Stimulated activated CD4-positive, alpha-beta T cell treated with anti-CD3 and anti-CD28 coated beads, Interleukin-1b, Interleukin-23, amount 100 ng/mL, for 24 hours (primary cell): ENCODE measurements at regions not wholly inside any gene's neighbourhood (a gene's known extent, or its start where the extent isn't known, plus 50 kb on each side); places are given as distances from the start of the nearest gene placed in this dataset.
"Not testable (repeated sequence)": the region's sequence is repeated elsewhere in the genome, so short reads cannot be mapped to it uniquely, and the experiment has no call there.

Source experiments
- DNase-seq, 4 experiments: peaks; one replicate each; pipeline ENCODE4 v3.0.0-alpha.2; 2020; ENCODE audit warnings: low read depth in 4 of 4, low spot score in 1 of 4

DNA sequence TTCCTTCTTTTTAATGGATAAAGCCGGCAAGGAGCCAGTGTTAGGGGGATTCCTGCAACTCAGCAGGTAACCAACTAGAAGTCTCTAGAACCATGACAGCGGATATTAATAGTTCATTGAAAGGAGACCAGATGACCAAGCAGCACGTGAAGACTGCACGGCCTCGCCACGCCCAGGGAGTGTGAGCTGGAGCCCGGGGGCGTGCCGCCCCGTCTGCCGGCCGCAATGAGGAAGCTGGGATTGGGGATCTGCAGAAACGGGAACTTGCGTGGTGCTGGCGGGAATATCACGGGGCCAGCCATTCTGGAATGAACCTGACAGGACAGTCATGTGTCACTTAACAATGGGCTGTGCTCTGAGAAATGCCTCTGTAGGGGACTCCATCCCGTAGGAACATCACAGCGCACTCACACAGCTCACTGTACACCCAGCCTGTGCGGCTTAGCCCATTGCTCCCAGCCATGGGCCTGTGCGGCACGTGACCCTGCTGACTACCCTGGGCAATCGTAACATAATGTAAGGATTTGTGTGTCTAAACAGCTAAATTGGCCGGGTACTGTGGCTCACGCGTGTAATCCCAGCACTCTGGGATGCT is 4092.8 kb upstream of the TPTE start:
- DNase-seq, result not testable (repeated sequence)

DNA sequence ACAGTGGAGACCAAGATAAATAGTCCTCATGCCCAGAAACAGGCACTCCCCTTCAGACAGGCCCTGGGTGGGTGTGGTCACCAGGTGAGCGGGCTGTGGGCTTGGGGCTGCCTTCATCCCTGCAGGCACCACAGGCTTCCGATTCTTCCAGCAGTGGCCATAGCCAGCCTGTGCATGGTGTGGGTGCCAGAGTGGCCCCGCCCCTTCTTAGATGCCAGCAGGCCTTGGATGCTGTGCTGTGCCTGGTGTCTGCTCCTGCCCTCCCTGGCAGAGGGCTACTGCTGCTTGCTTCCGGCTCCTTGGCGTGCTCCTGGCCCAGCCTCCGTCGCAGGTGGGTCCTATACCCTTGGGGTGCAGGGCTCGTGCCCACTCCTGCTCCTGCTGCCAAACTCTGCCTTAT is 4091.5 kb upstream of the TPTE start:
- DNase-seq, result not testable (repeated sequence)

DNA sequence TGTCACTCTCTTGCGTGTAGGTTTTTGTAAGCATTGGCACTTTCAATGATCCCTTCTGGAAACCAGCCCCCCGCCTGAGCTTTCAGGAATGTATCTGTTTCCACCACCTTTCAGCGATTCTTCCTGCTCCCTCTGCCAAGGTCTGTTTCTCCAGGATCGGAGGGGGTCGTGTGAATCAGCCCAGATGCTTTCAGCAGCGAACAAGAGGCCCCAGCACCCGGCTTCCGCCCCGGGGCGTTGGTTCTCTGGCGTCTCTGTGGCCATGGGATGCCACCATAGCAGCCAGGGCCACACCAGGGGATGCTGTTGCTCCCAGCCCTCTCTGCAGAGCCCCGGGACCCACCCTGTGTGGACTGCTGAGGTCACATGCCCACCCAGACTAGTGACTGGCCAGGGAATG is 4088.2 kb upstream of the TPTE start:
- DNase-seq, result not testable (repeated sequence)

DNA sequence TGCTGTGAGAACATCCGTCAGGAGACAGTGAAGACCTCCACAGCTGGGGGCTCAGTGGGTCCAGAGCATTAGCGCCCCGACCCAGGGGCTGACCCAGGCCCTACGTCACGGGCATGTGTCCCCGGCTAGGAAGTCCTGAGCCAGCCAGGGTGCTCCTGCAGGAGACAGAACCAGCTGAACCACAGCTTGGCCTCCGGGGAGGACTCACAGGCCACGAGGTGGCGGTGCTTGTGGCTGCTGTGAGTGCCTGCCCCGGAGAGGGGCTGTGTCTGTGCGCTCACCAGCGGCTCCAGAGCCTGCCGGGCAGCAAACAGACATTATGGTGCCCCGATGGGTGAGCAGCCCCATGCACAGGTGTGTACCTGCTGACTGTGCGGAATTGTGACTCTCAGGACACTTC is 4085.2 kb upstream of the TPTE start:
- DNase-seq, result not testable (repeated sequence)

DNA sequence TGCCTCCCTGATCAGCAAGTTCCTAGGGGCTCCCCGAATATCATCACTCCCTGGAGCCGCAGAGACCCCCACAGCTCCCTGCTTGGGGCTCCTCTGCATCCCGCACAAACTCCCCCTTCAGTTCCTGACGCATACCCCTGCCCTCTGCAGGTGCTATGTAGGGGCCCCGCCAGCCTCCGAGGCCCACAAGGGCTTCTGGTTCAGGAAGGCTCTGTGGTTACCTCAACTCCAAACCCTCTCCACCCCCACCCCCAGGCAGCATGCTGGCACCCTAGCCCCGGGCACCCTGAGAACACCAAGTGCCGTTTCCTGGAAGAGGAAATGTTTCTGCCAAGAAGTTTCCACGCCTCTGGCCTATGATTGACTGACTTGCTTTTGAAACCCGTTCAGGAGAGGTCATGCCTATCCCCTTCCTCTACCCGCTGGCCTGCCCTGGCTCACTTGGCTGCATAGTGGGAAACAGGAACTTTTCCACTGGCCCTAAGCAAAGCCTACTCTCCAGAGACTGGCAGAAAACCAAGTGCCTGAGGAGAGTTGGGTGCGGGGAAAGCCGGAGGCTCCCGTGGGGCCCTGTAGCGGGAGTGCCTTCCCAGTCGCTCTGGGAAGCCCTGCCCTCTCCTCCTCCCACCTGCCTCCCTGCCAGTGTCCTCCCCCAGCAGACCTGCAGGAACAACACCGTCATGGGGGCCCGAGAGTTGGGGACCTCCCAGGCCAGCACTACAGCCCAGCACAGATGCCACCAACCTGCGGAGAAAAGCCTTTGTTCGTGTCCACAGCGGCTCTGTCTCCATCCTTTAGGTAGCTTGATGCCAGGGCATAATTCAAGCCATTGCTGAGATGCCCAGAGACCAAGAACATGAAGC is 4084.2 kb upstream of the TPTE start:
- DNase-seq, result not testable (repeated sequence)

DNA sequence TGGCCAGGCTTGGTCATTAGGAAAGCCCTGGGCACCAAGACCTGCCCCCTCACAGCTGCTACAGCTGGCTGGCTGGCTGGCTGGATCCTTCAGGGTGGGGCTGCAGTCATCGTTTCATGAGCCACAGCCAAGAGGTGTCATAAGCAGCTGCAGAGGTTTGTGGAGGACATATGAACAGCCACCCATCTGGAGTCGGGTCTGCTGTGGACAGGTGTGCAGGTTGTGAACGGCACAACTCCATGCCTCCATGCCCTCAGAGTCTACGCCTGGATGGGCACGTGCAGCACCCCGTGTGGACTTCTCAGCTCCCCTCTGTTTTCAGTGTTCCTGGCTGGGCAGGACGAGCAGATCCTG is 4083.6 kb upstream of the TPTE start:
- DNase-seq, result not testable (repeated sequence)

DNA sequence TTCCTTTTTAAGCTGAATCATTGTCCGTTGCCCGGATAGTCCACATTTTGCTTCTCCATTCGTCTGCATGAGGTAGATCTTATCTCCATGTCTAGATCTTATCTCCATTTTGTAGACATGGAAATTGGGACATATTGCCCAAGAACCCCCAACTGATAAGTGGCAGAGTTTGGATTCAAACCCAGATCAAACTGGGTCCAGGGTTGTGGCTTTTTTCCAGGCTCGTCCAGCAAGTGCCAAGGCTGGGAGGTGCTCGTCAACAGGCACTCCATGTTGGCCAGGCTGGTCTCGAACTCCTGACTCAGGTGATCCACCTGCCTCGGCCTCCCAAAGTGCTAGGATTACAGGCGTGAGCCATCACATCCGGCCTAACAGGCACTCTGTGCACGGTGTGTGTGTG is 4082.3 kb upstream of the TPTE start:
- not testable (repeated sequence) for DNase-seq

DNA sequence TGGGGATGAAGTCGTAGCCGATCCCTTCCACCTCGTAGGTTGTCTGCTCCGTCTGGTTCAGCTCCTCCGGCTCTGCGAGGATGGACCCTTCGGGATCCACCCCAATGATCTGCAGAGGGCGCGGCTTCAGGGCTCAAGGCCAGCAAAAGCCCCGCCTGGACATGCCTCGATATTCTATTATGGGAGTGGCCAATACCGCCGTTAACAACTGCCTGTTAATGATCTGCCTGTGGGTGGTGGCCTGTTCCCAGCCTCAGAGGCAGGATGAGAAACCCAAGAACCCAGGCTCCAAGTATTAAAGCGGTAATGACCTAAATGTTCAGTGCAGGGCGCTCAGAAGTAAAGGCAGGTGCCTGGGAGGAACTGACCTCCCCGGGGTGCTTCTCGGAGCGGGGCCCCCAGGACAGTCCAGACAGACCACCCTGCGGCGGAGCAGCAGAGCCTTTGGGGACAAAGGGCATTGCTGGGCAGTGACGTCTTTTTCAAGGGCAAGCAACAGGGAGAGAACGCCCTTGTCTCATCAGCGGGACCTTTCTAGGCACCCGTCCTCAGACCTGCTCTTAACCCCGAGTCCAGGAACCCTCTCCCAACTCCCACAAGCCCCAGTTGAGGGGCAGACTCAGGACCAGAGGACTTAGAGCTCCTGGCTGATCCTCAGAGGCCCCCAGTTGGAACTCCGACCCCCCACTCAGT is 4066.6 kb upstream of the TPTE start:
- DNase-seq, result not testable (repeated sequence)

DNA sequence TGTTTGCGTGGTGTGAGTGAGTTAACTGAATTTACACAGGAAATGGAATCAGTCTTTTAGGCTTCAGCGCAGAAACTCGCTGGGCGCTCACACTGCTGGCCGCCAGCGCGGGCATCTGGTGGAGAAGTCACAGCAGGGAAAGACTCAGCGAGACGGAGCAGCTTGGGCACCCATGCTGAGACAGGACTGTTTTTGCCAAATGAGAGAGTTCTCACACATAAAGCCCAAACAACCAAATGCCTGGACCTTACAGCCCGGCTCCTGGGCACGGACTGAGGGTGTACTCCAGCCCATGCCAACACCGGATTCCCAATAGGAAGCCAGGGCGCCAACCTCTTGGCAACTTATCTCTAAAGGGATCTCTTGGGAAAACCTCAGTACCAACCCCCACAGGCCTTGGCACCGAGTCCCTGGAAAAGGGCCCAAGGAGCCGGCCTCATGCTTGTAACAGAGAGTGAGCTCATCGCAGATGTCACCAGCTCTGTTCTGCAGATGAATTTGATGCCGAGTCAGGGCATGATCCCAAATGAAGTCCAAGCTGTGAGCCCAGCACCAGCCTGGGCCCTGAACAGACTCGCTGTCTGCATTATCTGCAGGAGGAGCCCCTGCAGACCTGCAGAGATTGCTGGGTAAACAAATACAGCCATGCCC is 4065.2 kb upstream of the TPTE start:
- DNase-seq, result not testable (repeated sequence)

DNA sequence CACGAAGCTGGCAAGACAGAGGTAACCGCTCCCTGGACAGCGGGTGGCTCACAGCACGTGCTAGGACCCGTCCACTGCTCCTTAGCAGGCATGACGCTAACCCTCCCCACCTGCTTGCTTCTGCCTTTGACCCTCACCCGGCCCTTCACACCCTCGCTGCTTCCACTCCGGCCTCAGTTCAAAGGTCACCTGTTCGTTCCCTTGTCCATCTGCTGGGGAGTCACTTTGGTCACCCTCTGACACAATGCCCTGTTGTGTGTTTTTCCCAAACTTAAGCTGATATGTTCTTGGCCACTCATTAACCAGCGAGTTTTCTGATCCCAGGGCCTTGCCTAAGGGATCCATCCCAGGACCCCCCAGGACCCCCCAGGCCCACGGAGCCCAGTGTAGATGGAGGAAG is 4061.6 kb upstream of the TPTE start:
- DNase-seq, result not testable (repeated sequence)

DNA sequence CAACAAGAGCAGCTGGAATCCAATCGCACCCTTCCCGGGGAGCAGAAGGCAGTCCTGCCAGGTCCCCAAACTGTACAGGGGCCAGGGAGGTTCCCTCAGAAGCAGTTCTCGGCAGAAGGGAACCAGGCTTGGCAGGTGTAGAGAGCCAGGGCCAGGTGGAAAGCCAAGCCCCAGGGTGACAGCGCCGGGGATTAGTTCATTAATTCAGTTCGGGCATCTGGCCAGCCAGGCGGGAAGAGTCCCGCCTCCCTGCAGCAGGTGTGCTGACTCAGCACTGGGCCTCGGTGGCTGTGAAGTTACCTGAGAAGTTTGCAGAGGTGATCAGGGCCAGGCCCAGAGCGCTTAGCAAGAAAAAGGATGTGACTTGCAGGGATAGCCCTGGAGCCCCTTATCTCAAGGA is 4060.0 kb upstream of the TPTE start:
- not testable (repeated sequence) for DNase-seq

DNA sequence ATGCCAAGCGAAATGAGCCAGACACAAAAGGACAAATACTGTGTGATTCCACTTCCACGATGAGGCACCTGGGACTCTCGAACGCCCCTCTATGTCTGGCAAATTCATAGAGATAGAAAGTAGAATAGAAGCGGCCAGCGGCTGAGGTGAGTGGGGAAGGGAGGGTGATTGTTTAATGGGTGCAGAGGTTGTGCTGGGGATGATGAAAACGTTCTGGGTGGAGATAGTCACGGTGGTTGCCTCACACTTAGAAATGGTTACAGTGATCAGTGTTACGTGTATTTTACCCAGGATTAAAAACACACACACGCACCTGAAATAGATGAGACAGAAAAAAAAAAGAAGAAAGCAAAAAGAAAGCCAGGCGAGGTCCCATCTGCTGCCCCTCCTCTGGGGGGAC is 4057.0 kb upstream of the TPTE start:
- DNase-seq, result not testable (repeated sequence)

DNA sequence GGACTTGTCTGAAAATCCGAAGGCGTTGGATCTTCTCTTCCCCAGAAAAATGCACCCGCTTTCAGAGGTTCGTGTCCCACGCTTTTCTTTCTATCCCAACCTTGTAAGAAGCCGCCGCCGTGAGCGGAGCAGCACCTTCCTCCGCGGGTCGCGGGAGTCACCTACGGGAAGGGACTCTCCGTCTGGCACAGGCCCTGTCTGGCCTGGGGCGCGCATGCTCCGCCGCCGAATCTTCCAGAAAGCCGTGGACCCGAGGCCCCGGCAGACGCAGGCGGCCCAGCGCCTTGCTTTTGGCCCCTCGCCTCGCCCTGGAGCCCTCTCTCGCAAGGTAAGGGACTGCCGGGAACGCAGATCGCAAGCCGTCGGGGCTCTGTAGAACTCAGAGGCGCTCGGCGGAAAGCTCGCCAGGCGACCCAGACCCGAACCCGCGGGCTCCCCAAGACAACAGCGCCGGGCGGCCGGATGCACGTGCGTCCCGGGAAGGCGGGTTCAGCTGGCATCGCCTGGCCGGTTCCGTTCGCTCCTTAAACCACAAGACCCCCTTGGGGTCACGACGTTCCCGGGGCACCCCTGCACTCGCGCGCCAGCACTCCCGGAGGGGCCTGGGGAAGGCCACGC is 4055.2 kb upstream of the TPTE start:
- not testable (repeated sequence) for DNase-seq

DNA sequence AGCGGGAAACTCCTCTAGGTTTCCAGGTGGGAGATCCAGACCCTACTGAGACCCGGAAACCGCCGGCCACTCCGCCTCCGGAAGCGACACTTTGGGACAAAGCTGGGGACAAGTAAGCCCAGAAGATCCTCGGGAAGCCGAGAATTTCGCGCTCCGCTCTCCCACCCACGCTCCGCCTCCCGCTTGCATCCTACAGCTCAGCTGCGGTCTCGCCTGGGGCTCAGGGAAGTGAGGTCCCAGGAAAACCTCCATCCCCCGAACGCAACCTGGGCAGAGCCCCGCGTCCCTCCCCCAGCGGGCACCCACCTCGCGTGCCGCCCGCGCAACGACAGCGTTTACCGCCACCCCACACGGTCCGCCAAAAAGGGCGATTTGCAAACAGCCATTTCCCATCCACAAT is 4054.7 kb upstream of the TPTE start:
- DNase-seq, result not testable (repeated sequence)

DNA sequence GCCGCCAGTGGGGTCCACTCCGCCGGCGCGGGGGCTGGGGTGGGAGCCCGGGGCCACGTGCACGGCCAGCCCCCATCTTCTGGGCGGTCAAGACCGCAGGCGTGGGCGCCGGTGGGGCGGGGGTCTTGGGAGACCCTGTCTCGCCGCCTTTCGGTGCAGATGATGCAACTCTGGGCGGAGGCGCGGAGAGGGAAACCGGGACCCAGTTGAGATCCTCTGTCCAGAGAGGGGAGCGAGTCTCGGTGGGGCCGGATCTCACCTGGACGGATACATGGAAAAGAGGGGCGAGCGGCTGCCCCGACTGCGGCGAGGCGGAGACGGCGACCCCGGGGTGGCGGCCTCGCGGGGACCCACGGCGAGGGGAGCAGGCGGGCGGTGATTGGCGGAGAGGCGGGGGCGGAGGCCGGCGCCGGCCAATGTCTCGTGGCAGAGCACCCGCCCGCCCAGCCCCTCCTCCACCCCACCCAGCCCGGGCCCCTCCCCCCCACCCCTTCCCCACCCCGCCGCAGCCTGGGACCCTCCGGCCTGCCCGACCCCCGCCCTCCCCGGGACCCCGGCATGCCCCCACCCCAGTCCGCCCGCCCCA is 4054.1 kb upstream of the TPTE start:
- not testable (repeated sequence) for DNase-seq

DNA sequence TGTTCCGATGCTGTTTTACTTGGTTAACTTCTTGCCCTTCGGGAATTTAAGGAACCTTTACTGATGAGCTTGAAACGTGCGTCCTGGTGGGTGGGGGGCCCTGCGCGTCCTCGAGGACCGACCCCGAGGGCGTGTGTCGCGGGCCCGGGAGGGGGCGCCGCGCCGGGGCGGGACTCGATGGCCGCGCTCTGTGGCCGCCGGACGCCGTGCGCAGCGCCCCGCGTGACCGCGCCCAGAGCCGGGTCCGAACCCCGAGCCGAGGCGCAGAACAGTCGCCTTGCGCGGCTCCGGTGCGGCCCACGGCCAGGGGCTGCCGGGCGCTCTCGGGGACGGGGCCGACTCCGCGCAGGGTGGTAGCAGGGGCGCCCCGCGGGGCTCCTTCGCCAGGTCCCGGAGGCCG is 4053.5 kb upstream of the TPTE start:
- DNase-seq, result not testable (repeated sequence)

DNA sequence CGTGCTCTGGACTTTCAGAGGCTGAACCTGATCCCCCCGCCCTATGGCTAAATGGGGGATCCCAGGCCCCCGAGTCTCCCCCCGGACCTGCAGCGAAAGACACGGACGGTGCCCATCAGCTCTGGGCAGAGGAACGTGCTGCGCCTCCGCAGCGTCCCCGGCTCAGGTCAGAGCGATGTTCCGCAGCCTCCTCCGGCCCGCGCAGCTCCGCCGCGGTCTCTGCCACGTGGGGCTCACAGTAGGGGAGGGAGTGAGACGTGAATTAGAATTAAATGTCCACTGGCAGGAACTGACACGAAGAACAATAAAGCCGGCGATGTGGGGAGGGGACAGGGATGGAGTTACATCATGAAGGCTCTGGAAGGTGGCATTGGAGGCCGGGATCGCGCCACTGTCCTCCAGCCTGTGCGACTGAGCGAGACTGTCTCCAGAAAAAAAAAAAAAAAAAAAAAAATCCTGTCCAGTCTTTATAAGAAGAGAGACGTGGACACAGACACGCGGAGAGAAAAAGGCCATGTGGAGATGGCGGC is 4053.0 kb upstream of the TPTE start:
- not testable (repeated sequence) for DNase-seq

DNA sequence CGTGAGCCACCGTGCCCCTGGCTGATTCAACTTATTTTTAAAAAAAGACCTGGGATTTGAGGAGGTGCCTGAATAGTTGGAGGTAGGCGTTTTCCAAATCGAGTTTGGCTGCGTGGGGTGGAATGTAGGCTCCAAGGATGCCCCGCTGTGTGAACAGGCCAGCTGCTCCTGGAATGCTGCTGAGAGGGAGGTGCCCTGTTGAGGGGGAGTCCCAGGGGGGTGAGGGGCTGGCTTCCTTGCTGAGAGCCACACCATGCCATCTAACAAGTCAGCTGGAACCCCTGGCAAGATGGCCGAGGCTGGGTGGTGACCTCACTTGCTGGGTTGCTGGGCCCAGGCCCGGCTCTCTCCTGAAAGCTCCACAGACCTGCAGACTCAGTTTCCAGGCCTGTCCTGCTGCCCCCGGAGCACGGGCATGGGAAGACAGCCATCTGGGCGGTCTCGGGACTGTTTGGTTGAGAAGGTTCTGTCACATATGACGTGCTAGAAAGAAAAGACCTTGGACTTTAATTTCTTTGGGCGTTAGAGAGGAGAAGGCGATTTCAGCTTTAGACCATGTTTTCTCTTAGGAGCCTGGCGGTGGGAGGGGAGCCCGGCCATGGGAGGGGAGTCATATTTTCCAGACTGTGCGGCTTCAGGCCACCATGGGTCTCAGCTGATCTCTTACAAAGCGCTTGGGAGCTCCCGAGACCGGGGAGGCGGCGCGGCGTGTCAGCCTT is 4047.0 kb upstream of the TPTE start:
- not testable (repeated sequence) for DNase-seq

DNA sequence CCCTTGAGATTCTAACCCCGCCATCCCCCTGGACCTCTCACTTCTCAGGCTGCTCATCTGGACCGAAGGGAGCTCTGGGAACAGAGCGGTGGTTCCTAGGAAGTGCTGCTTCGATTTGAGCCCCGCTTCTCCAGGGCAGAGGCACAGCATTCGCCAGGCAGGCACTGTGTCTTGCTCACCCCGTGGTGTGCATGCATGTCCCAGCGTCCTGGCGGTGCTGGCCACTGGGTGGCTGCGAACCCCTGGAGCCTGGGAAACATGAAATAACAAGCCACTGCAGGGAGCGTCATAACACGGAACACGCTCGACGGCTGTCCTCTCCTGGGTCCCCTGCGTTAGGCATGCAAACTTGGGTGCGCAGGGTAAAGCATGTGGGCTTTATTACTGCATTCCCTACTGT is 4040.3 kb upstream of the TPTE start:
- not testable (repeated sequence) for DNase-seq

DNA sequence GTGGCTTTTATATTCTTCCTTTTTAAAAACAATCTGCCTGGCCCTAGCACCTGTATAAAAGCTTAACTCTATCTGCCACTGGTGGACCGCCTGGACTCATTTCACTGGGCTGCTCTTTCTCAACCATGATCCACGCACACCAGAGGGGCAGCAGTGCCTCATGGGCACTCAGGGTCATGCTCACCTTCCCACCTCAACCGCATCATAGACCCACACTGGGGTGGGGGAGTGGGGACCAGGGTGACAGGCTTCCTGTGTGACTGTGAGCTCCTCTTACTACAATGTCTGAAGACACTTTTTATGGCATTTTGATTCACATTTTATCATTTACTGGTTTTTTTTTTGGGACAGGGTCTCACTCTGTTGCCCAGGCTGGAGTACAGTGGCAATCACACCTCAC is 4038.8 kb upstream of the TPTE start:
- DNase-seq, result not testable (repeated sequence)
